Thyroid gland (tissue), 4 donors: ENCODE measurements at regions not wholly inside any gene's neighbourhood (a gene's known extent, or its start where the extent isn't known, plus 50 kb on each side); places are given as distances from the start of the nearest gene placed in this dataset.

Experiments
- DNase-seq, 2 donors: peaks; one replicate each; pipeline ENCODE4 v3.0.0-alpha.2; 2019
- H3K27ac ChIP-seq, 3 donors: fragments of 200-600 bp; sonication (generic); 1 replicate in 2 of 3; 2 replicates in 1 of 3; pipeline ENCODE4 v1.5.1; 2016 to 2019; ENCODE audit warnings: mild to moderate bottlenecking in 1 of 3, moderate library complexity in 1 of 3
- H3K27me3 ChIP-seq: fragments of 200-600 bp; sonication (generic); one replicate; pipeline ENCODE4 v1.5.1; 2019
- H3K36me3 ChIP-seq, 2 donors: fragments of 200-600 bp; sonication (generic); one replicate each; pipeline ENCODE4 v1.5.1; 2016 to 2019
- H3K4me1 ChIP-seq, 2 donors: fragments of 200-600 bp; sonication (generic); one replicate each; pipeline ENCODE4 v1.5.1; 2017 to 2019
- H3K4me3 ChIP-seq, 3 donors: fragments of 200-600 bp; sonication (generic); replicated peaks in 1 of 3; 1 replicate in 2 of 3; 2 replicates in 1 of 3; pipeline ENCODE4 v1.5.1; 2016; ENCODE audit warnings: mild to moderate bottlenecking in 1 of 3
- H3K9me3 ChIP-seq: fragments of 200-600 bp; sonication (generic); one replicate; pipeline ENCODE4 v1.5.1; 2017
- CTCF ChIP-seq, 6 experiments: fragments of 200-600 bp in 3 of 6; fragments of 450-650 bp in 3 of 6; sonication (generic) in 3 of 6; IDR thresholded peaks; one replicate each; pipeline ENCODE4 v1.5.1; 2016 to 2019; ENCODE audit warnings: antibody characterized with exemption in 6 of 6, mild to moderate bottlenecking in 2 of 6, inconsistent platforms in 1 of 6, moderate library complexity in 1 of 6
- POLR2A ChIP-seq, 2 donors: fragments of 450-650 bp; IDR thresholded peaks; one replicate each; pipeline ENCODE4 v1.6.1; 2017; ENCODE audit warnings: antibody characterized with exemption in 2 of 2, mild to moderate bottlenecking in 2 of 2, moderate library complexity in 1 of 2
- WGBS, 2 donors: methylation state at CpG; one replicate each; pipeline ENCODE4 v1.1.5; 2017; 5-methylcytosine and 5-hydroxymethylcytosine counted together
- intact Hi-C: fragments of 100-400 bp; cut with DNase I; formaldehyde crosslinking; loops from one replicate; pipeline ENCODE4 v1.15.1; 2023

- Histone ChIP-seq H3K4me3 (no peak overlapping the region), H3K36me3 (no peaks in the 10 kb centered on the region), H3K27ac (no peak overlapping the region), H3K9me3 (no peaks in the 10 kb centered on the region), H3K4me1 (peaks cover 9 to 28% of the 10 kb centered on the region in 2 donors), H3K27me3 (no peaks in the 10 kb centered on the region)
- intact Hi-C loops, result no loop called here
- WGBS, 2 donors, result 82 to 85% methylated on average over 3 of the region's 3 CpGs
- no peak for TF ChIP-seq POLR2A (IDR thresholded peaks at IDR 0.05)
- DNase-seq, result no peak
Measured at GRCh38 chr1:56045062-56045461, 534.3 kb downstream of the PLPP3 start.

- Histone ChIP-seq H3K4me1 (peaks cover 38 to 44% of the 10 kb centered on the region in 2 donors), H3K27ac (peak overlapping the region; percentile 1 to 20 (median 19)), H3K36me3 (no peaks in the 10 kb centered on the region), H3K4me3 (no peak overlapping the region), H3K9me3 (no peaks in the 10 kb centered on the region), H3K27me3 (no peaks in the 10 kb centered on the region)
- no peak for DNase-seq
- TF ChIP-seq POLR2A (IDR thresholded peaks at IDR 0.05) (no peak), CTCF (IDR thresholded peaks at IDR 0.05) (no peak)
- intact Hi-C loops, result no loop called here
Measured at GRCh38 chr1:56036479-56036878, 542.9 kb downstream of the PLPP3 start.

GRCh38 chr1:56034847-56035481, 544.4 kb downstream of the PLPP3 start:
- 83 to 90% methylated on average over 2 of the region's 2 CpGs for WGBS, 2 donors
- DNase-seq, result peak in 1 of 2 donors; percentile 44
- TF ChIP-seq POLR2A (IDR thresholded peaks at IDR 0.05) (no peak), CTCF (IDR thresholded peaks at IDR 0.05) (no peak)

GRCh38 chr1:56034222-56034621, 545.1 kb downstream of the PLPP3 start:
- intact Hi-C loops, result no loop called here
- Histone ChIP-seq H3K9me3 (no peaks in the 10 kb centered on the region), H3K4me1 (peaks cover 43 to 44% of the 10 kb centered on the region in 2 donors), H3K4me3 (no peak overlapping the region), H3K27me3 (no peaks in the 10 kb centered on the region), H3K27ac (no peak overlapping the region), H3K36me3 (no peaks in the 10 kb centered on the region)
- TF ChIP-seq POLR2A (IDR thresholded peaks at IDR 0.05), result no peak
- TF ChIP-seq CTCF (IDR thresholded peaks at IDR 0.05), result no peak
- DNase-seq, result no peak

More at GRCh38 chr1:56034847-56035481, 544.4 kb downstream of the PLPP3 start:
- H3K4me1 ChIP-seq, result peaks cover 38 to 44% of the 10 kb centered on the region in 2 donors
- H3K27ac ChIP-seq, result peak overlapping the region in 2 of 3 donors; percentile 19 to 20
- H3K9me3 ChIP-seq, result no peaks in the 10 kb centered on the region
- H3K36me3 ChIP-seq, result no peaks in the 10 kb centered on the region
- no peaks in the 10 kb centered on the region for H3K27me3 ChIP-seq
- H3K4me3 ChIP-seq, result no peak overlapping the region
- intact Hi-C loops, result no loop called here

- Histone ChIP-seq H3K27me3 (no peaks in the 10 kb centered on the region), H3K36me3 (no peaks in the 10 kb centered on the region), H3K4me1 (peaks cover 44 to 45% of the 10 kb centered on the region in 2 donors), H3K9me3 (no peaks in the 10 kb centered on the region), H3K4me3 (no peak overlapping the region), H3K27ac (peak overlapping the region in 2 of 3 donors; percentile 46 to 82)
- intact Hi-C loops, result no loop called here
- WGBS, 2 donors, result 55 to 66% methylated on average over 3 of the region's 3 CpGs
- peak; percentile 25 to 35 for DNase-seq
- TF ChIP-seq POLR2A (IDR thresholded peaks at IDR 0.05), result no peak
- TF ChIP-seq CTCF (IDR thresholded peaks at IDR 0.05), result no peak
Measured at GRCh38 chr1:56033321-56034037, 545.9 kb downstream of the PLPP3 start.
